H1 (cell line): ENCODE measurements at regions not wholly inside any gene's neighbourhood (a gene's known extent, or its start where the extent isn't known, plus 50 kb on each side); places are given as distances from the start of the nearest gene placed in this dataset.

Experiments
- HDAC6 ChIP-seq: IDR thresholded peaks from one replicate; pipeline ENCODE4 v1.7.1; 2012; ENCODE audit warnings: low read depth, mild to moderate bottlenecking, inconsistent platforms, low read length, moderate library complexity

GRCh38 chr2:174015428-174015827 lies 50.3 kb upstream of the SP3 start (continued):
- TF ChIP-seq HDAC6: no peak
